T-helper 22 cell (primary cell): ENCODE measurements at regions not wholly inside any gene's neighbourhood (a gene's known extent, or its start where the extent isn't known, plus 50 kb on each side); places are given as distances from the start of the nearest gene placed in this dataset.

ENCODE experiments used
- DNase-seq: peaks from one replicate; pipeline ENCODE4 v3.0.0-alpha.2; 2020; ENCODE audit warnings: low read depth

DNA sequence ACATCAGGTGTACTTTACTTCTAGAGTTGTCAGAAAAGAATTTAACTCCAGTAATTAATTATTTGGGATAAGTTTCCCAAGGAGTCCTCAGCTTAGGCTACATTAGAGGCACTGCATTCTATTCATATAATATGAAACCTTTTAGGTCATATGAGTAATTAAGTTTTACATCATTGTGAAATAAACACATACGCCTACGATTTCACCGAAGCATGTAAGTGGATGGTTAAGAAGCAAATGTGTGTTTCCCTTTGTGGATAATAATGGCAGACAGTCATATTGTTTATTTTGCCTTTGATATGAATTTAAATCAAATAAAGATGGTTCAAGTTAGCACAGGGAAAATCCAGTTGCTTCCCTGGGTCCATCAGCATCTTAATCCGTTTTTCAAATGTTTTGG, 535.9 kb upstream of the ATP11B start:
- no peak for DNase-seq

DNA sequence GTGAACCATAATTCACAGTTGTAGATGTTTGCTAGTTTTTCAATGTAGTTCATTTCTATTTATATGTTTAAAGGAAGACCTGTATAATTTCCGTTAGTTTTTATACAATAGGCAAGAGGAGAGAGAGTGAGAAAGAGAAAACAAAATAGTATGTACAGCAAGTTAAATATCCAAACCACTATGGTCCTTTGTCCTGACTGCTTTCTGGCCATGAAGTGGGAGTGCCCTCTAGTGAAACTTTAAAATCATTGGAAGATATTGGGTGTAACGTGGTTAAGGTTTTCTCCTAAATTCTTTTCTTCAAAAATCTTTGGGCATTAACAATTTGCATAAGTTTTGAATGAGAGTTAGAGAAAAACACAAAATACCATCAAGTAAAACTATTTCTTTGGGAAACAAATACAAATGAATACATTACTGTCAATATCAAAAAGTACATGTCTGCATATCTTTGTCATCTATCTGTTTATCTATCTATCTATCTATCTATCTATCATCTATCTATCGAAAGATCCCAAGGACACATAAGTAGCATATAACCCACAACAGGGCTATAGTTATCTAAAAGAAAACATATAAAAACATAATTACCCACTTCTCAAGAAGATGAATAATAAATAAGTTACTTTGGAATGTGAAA, 534.6 kb upstream of the ATP11B start:
- no peak for DNase-seq

DNA sequence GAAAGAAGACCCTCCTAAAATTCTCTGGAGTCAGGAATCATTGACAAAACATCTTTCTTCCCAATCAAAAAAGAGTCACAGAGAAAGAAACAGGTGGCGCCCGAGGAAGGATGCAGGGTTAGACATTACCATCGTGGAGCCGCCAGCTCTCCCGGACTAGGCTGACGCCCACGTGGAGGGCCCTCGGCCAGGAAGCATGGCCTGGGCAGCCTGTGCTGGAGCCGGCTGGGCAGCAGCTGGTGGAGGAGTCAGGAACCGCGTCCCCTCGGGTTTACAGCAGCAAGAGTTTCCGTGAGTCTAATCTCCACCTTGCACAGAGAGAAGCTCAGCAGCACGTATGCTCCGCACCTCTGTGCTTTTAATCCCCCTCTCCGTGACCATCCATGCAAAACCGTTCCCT, 533.7 kb upstream of the ATP11B start:
- no peak for DNase-seq

DNA sequence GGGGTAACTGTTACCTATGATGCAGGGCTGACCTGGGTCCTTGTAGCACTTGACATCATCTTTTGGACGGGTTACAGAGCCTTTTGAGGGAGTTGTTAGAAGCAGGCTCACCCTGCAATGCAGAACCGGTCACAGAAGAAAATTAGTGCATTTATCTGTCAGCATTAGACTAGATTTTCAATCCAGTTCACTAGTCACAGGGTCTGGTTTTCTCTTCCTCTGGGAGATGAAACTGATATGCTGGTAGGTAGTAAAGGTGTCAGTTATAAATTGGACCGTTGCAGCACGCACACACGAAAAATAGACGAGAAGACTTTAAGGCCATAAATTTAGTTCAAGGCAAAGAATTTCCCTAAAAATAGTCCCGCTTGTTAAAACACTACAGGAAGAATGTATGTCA, 532.3 kb upstream of the ATP11B start:
- no peak for DNase-seq

DNA sequence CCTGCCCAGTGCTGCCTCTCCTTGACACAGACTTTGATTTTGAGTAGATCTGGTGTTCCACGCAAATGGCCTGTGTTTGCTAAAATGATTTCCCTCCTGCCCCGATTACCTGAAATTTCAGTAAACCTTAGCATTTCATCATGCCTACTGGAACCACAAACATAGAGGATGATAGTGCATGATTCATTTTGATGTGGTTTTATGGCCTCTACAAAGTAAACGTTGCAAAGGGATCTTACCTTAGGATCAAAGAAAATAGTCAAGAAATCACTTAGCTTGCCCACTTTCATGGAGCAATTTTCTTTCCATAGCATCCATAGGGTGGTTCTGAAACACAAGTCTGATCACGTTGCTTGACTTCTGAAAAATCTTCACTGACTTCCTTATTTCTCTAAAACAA, 524.6 kb upstream of the ATP11B start:
- DNase-seq, result no peak

DNA sequence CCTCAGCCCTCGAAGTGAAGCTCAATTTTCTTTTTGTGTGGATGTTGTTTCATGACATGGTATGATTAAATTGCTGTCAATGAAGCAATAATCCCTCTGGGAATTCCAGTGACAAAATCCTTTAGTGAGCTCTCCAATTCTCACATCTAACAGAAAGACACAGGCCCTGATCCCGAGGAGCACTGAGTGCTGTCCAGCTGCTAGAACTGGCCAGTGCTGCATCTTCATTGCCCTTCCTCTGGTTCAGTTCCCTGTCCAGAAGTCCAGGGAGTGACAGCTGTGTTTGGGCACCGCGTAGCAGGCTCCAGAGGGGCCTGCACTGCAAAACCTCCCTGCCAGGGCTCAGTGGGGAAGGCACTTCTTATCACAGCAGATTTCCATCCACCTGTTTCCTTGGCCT, 516.8 kb upstream of the ATP11B start:
- no peak for DNase-seq

DNA sequence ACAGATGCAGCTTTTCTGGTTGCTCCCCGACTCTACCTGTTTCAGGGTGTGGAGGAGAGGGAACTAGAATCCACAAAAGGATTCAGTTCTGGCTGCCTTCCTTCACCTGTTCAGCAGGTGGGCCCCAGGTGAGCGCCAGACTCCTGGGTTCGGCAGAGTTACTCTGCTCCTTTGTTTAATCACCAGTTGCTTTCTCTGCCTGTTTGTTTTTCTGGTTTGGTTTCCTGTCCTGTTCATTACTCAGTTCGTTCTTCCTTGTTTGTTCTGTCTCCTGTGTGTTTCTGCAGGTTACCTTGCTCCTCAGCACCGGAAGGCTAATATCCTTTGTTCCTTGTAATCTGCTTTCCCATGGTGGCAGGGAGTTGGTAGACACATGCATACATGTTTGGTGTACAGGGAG, 508.5 kb upstream of the ATP11B start:
- no peak for DNase-seq

DNA sequence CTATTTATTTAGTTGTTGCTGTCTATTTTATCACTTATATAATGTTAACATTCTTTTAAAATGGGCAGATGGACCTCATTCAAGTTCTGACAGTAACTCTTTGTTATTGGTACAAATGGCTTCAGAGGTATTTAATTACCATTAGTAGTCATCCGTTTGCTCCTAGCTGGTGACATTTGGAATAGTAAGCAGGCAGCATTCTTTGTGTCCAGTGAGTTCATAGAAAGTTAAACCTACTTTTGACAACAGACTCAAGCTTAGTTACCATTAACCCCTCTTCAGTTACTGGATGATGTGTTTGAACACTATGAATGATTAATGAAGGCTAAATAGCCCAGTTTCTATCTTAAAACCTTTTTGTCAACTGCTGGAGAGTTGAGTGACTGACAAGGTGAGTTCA, 500.7 kb upstream of the ATP11B start:
- DNase-seq, result no peak

DNA sequence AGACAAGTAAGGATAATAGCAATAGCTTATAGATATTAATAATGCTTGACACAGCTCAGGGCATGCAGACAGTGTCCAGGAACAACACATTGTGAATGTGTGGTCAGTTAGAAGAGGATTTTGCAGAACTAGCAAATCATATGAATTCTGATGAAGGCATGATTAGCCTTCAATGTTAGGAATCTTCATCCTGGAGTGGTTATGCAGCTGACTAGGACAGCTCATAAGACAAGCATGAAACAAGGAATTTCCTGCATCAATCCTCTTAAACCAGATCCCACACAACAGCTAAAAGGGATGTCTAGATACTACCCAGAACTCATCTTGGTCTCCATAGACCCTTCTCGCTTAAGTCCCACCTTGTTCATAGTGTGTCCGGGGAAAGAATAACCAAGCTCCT, 499.0 kb upstream of the ATP11B start:
- no peak for DNase-seq

DNA sequence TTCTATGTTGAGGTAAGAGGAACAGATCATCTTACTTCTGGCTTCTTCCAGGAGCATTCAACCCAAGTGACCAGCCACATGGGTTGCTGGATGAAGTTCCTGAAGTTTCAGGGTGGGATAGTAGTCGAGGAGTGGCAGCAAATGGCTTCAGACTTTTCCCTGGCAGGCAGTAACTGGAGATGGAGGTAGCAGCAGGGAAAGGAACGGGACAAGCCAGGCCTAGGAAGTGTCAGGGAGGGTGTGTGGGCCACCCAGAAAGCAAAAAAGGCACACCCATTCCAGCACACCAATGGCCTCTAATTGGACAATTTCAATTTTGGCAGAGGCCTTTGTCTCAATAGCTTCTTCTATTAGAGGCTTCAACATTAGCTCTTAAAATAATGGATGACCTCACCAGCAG, 498.6 kb upstream of the ATP11B start:
- DNase-seq, result no peak

DNA sequence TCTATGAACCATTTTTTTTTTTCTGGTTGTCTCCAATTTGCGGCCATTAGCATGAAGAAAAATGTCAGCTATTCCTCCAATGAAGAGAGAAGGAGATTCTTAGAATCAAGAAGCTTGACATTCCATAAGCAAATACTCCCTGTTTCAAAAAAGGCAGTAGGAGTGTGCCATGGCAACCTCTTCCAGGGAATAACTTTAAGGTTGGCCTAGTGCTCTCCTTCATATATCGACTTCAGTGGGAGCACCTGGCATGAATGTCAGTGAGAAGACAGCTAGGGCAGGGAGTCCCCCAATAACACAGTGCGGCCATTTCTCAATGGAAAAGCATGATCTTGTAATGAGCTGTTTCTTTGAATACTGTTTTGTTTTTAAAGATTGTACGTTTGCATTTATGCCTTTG, 493.0 kb upstream of the ATP11B start:
- no peak for DNase-seq

DNA sequence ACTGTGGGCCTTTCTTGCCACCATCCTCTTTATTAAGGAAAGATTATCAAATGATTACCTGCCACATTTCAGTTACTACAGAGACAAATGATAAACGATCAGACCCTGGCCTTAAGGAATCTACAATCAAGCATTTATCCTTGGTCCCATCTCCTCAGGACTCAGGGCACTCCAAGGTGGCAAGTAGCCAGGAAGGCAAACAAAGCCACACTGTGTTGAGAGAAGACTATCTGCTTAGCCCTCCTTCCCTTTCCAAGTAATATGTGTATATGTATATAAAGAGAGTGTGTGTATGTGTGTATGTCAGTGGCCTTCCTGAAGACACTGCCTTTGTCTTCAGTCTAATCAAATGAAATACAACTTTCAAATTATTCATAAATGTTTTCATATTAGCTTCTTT, 490.1 kb upstream of the ATP11B start:
- DNase-seq, result no peak

DNA sequence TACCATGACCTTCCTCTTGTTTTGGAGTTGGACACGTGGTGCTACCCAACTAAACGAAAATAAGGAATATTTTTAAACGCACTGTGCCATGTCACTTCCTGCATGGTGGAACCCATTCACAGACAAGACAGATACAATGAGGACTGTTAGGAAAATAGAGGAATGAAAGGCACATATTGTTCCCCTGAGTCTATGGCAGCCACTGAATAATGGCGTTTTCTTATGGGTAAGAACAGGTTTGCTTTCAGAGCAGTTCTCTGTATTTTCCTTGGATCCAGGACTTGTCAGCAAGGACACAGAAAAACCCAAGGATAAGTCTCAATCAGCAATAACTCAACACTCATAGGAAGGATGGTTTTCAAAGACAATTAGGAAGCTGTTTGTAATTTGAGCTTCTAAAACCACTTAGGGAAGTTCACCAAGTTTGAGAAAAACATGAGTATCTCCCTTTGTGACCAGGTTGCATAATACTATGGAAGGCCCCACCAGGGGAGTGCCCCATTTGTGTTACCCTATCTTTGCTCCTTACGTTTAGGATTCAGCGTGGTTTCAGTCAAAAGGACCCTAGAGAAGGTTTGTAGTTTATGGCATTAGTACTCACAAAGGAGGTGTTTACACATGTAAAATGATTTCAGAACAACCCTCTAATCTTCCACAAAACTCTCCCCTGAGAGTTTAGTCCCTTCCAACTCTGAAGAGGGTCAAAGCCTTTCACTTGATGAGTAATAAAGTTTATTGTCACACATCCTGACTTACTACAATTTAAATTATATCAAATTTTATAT, 487.2 kb upstream of the ATP11B start:
- DNase-seq, result no peak

DNA sequence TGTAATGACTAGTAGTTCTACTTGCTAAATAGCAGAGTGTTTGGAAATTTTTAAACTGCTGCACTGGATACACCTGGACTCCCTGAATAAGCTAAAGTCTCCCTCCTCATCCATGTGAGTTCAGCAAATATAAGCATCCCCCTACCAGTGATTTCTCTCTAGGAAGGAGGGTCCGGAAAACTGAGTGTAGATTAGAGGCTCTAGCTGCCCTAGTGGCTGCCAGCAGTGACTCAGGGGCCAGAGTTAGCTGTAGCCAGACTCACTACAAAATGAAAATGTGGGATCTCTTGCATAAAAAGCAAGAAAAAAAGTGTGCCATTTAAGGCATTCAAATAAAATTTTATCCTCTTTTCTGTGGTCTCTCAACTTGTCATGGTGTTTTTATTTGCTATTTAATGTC, 485.0 kb upstream of the ATP11B start:
- DNase-seq, result no peak

DNA sequence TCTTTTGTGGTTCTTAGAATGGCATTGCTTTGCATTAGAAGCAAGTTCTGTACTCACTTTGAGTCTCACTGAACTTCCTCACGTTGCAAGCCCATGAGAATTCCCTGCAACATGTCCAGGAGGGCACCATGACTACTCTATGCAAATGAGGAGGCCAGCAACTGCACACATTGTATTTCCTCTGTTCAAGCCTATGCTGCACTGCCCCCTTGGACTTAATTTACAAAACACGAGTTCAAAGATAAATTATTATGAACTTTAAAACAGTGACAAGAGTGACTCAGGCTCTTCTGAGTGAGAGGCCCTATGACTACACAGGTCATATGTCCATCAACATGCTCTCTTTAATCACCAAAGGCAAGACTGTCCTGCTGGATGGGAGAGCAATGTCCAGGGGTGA, 484.2 kb upstream of the ATP11B start:
- DNase-seq, result no peak

DNA sequence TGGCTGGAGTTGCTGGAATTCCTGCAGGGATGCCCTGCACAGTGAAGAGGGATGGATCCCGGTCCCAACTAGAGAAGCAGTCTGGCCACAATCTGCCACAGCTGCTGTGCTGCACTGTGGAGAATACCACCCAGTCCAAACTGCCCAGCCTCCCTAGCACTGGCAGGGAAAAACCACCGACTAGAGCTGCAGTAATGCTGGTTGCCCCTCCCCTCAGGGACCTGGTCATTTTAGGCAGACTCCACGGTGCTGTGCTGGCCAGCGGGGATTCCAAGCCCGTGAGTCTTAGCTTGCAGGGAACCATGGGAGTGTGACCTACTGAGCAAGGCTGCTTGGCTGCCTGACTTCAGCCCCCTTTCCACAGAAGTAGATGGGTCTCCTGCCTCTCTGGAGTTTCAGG, 478.0 kb upstream of the ATP11B start:
- DNase-seq, result no peak

DNA sequence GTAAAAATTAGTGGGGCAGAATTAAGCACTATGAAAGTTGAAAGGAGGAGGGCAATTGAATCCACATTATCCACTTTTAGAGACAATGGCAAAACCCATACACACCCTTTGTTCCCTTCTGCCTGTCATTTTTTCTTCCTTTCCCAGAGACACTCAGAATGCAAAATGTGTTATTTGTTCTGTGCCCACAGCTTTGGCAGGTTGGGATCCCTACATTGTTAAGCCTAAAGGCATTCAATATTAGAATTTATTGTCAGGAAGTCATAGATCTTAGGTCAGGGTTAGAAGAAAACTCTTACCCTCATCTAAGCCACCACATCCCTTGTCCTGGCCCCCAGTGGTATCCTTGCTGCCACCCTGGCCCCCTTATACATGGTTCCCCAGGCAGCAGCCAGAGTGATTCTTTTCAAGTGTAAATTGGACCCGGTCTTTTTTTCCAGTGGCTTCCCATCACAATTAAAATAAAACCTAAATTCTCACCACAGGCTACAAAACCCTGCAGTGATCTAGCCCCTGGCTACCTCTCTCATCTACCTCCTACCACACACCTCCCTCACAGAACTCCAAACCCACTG, 470.1 kb upstream of the ATP11B start:
- no peak for DNase-seq

DNA sequence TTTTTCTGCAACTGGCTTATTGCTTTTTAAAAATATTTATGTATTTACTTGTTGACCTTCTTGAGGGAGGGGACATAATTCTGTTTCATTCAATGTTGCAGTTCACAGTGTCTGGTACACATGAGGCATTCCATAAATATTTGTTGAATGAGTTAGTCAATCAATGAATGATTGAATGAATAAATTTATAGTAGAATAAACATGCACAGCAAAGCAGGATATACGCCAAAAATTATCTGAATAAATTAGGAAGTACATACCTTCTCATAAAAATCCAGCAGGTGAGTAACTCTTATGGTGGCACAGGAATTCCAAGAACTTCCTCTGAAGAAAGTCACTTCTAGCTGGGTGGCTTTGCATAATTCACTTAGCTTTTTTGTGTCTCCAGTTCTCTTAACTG, 469.4 kb upstream of the ATP11B start:
- no peak for DNase-seq

DNA sequence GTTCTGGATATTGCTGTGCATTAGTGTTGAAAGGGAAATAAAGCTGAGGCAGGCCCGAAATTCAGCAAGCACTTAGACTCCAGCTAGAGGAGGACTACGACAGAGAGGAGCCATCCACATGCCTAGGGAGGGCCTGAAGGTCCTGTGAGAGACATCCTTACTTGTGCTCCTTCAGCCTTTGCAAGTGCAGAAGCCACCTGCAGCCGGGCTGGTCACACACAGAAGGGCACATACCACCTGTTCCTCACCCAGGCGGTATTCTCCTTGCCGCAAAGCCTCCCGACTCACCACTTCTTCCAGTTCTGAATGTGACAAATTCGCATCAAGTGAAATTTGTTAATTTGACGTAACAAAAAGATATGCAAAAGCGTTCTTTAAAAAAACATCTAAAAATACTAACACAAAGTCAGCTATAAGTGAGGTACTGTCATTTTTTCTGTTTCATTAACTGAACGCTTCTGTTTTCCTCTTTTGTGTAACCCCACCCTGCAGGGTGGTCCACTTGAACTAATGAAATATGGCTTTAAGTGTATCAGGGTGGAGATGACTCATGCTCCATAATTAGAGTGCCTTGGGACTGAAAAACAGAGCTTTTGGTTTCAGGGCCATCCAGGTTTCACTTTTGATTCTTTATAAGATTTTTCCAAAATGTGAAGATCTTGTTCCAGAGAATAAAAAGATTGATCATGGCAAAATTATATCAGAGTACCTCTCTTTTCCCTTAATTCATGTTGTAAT, 467.9 kb upstream of the ATP11B start:
- no peak for DNase-seq

DNA sequence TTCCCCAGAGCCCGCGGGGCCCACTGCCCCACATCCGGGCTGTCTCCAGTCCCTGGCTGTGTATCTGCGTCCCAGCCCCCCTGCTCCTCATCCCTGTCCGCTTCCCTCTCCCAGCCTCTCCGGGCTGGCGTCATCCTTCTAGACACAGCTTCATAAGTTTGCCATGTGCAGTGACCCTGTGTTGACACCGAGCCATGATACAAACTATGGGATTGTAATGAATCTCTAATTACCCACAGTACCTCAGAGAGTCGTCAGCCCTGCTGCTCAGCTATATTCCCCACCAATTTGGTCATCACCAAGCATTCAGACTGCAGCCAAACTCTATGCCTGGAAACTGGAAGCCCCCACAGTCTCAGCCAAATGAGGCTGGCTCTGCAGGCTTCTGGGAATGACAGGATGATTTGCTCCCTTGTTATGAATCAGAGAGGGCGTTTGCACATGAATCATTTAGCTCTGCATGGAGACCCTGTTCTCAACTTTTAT, 466.1 kb upstream of the ATP11B start:
- no peak for DNase-seq

DNA sequence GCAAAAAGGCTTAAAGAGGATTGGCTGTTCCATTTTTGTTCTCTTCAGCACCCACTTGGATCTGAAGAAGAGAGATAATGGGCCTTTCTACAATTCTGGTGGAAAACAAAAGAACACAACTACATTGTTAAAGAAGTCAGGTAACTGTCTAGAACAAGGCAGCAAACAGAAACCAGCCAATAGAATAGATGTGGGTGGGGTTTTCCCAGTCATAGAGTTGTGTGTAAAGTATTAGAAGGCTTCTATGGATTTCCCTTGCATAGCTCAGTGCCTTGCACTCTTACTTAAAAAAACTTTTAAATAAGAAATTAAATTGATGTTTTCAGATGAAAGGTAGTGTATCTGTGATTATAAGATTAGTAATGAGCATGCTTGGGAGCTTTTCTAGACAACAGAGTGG, 462.7 kb upstream of the ATP11B start:
- DNase-seq, result no peak

DNA sequence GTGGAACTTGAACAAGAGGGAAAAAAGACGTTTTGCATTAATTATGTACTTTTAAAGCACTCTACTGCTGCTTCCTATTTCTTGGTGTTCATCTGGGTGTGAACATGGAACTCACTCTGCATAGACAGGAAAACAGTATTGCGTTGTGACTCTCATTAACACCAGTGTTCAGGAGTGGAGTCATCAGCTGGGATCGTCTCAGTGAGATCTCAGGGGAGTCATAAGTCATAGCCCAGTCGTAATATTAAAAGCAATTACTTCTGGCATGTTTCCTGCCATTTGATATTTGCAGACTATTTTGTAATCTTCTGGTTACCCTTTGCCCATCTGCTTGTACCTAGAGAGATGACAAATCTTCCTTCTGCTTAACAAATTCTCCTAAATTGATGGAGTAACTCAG, 462.0 kb upstream of the ATP11B start:
- DNase-seq, result no peak

DNA sequence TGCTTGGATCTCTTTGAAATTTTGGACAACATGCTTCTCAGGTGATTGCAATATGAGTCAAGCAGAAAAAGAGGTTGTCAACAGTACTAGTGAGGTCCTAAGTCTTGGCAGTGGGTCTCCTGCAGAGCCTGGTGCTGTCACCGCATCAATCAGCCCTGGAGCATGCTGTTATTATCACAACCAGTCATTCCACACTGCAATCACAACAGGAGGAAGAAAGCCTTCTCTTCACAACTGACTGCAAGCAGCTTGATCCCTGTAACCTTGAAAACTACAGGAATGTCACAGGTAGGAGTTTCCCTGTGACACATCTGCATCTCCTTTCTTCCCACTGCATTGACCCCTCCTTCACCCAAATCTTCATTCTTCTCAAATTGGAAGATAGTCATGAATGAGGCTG, 451.1 kb upstream of the ATP11B start:
- DNase-seq, result no peak
